ENCODE measurements at regions not wholly inside any gene's neighbourhood (a gene's known extent, or its start where the extent isn't known, plus 50 kb on each side); places are given as distances from the start of the nearest gene placed in this dataset.

- TF ChIP-seq CTCF (IDR thresholded peaks at IDR 0.05) (no peak), POLR2AphosphoS5 (IDR thresholded peaks at IDR 0.05; ENCODE audit: low read depth, low read length) (no peak), FOXJ3 (CRISPR knock-in tag; IDR thresholded peaks at IDR 0.05) (no peak), GABPA (IDR thresholded peaks at IDR 0.05; ENCODE audit: low read depth) (no peak), USF1 (IDR thresholded peaks at IDR 0.05; ENCODE audit: borderline replicate concordance, low read depth) (no peak), EP300 (IDR thresholded peaks at IDR 0.05; ENCODE audit: borderline replicate concordance in 1 of 2, low read depth in 1 of 2, low read length in 1 of 2) (no peak), RAD21 (IDR thresholded peaks at IDR 0.05; ENCODE audit: low read length) (no peak), MXI1 (IDR thresholded peaks at IDR 0.05; ENCODE audit: low read depth, low read length) (no peak)
These were observed 90.6 kb downstream of the HMGB3 start for GRCh38 chrX:151073767-151074166.

All from SK-N-SH (cell line).